Activated naive CD4-positive, alpha-beta T cell treated with anti-CD3 and anti-CD28 coated beads, Interleukin-2, amount 50 U/mL, for 72 hours (primary cell): ENCODE measurements at regions not wholly inside any gene's neighbourhood (a gene's known extent, or its start where the extent isn't known, plus 50 kb on each side); places are given as distances from the start of the nearest gene placed in this dataset.
"Not testable (repeated sequence)": the region's sequence is repeated elsewhere in the genome, so short reads cannot be mapped to it uniquely, and the experiment has no call there.

Source experiments
- ATAC-seq, 2 donors: fragments of 150-1000 bp; cut with Tn5 transposase; 2 replicates each; pipeline ENCODE4 v1.10.0; 2021; ENCODE audit warnings: mild to moderate bottlenecking in 2 of 2, moderate library complexity in 2 of 2
- DNase-seq, 2 donors: peaks; one replicate each; pipeline ENCODE4 v3.0.0; 2021 to 2022; ENCODE audit warnings: low spot score in 2 of 2
- H3K27ac Mint-ChIP-seq, 2 donors: one replicate each; pipeline ENCODE4 v1.8.0; 2022; ENCODE audit warnings: mild to moderate bottlenecking in 2 of 2, mixed read lengths in 2 of 2
- H3K36me3 Mint-ChIP-seq, 2 donors: one replicate each; pipeline ENCODE4 v1.8.0; 2022; ENCODE audit warnings: mixed read lengths in 2 of 2
- H3K9me3 Mint-ChIP-seq, 2 donors: one replicate each; pipeline ENCODE4 v1.8.0; 2022; ENCODE audit warnings: mixed read lengths in 2 of 2

DNA sequence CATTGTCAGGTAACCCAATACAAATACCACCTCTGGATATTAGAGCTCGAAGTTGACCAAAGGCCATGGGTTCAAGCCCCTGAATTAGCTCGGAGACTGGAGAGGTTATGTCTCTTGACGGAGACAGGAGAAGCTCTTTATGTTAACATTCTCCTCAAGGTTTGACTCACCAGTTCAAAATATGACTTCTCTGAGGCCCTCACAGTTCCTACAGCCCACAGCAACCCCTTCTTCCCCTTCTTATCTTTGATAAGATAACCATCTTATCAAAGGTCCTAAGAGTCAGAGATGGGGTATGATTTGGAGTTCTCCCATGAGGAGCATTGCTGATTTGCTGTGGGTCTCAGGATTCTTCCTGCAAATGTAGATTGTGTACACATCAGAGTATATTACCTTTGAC is 246.6 kb downstream of the UBE2NL start:
- not testable (repeated sequence) for ATAC-seq, DNase-seq, H3K27ac Mint-ChIP-seq, H3K36me3 Mint-ChIP-seq, H3K9me3 Mint-ChIP-seq

DNA sequence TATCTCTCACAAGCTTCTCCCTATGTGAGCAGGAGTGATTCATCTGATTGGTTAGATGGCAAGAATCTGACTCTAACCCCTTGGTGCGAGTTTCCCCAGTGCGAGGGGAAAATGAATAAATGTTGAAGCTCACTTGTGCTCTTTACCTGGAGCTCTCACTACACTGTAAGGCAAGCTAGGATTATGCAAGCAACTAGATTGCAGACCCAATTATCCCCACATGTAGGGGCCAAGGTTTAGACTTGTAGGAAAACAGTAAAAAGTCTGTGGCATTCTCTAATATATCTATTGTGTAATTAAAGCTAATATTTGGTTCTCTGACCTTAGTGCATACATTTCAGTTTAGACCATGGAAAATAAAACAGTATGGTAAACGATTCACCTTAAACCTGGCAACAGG is 247.2 kb downstream of the UBE2NL start:
- not testable (repeated sequence) for H3K36me3 Mint-ChIP-seq, H3K9me3 Mint-ChIP-seq, H3K27ac Mint-ChIP-seq, DNase-seq, ATAC-seq

DNA sequence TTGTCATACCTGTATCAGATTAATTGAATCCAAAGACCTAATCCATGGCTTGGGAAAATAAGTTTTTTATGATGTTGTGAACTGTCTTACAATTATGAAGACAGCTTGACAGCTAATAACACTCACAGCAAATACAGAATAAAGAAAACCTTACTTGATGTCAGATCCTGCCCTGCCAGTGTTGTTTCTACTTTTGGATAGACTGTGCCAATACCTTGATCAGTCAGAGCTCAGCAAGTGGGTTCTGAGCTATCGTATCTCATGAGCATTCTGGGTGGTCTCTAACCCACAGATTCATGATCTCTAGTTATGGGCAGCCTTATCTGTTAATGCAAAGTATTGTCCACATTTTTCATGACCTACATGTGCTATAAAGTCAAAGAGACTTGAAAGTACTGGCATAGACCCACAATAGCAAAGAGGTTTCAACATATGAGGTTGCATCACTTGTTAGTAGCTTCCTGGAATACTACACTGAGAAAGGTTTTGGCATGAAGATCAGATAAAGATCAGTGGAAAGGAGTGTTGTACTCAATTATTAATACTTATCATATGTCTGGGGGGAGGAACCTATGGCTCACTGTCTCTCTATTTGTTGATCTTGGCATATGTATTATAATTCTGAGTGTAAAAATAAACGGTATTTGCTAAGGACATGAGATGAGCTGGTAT is 250.7 kb downstream of the UBE2NL start:
- not testable (repeated sequence) for H3K9me3 Mint-ChIP-seq, H3K36me3 Mint-ChIP-seq, ATAC-seq, H3K27ac Mint-ChIP-seq, DNase-seq

DNA sequence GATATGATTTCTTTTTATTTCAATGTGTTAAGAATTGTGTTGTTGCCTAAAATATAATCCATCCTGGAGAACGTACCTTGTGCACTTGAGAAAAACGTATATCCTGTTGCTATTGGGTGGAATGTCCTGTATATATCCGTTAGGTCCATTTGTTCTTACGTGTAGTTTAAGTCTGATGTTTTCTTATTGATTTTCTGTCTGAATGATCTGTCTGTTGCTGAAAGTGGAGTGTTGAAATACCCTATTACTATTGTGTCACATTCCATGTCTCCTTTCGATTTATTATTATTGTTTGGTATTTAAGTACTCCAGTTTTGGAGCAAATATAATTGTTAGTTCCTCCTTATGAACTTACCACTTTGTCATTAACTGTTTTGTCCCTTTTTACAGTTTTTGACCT is 270.6 kb downstream of the UBE2NL start:
- H3K36me3 Mint-ChIP-seq, H3K9me3 Mint-ChIP-seq, H3K27ac Mint-ChIP-seq, ATAC-seq, DNase-seq: not testable (repeated sequence)

DNA sequence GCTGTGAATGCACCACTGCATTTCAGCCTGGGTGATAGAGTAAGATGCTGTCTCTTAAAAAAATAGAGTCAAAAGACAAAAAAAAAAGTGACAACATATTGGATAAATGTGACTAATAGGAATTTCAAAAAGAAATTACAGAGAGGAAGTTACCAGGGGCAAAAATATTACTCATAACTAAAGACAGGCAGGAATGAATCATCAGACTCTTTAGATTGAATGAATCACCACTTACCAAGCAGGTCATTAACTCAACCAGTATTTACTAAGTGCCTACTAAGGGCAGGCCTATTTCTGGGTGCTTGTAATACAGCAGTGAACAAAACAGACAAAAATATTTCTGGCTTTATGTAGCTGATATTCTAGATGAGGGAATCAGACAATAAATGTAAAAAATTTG is 301.3 kb downstream of the UBE2NL start:
- not testable (repeated sequence) for DNase-seq, H3K9me3 Mint-ChIP-seq, H3K36me3 Mint-ChIP-seq, H3K27ac Mint-ChIP-seq
- ATAC-seq = peak; percentile 90 to 97

DNA sequence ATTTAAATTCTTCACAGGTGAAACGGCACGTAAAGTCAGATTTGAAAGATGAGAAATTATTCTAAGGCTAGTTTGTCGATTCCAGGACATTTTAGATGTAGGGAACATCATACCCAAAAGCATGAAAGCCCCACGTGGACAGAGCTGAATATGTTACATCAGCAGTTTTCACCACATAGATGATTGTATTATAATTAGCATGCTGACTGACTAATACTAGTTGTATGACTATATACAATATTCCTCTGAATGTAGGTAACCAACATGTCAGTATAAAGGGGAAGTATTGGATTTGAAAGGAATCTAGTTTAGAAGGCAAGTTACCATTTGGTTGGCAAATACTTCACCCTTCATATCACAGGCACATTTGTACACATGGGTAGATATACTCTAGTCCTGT is 304.6 kb downstream of the UBE2NL start:
- not testable (repeated sequence) for ATAC-seq, H3K27ac Mint-ChIP-seq, DNase-seq, H3K36me3 Mint-ChIP-seq, H3K9me3 Mint-ChIP-seq

DNA sequence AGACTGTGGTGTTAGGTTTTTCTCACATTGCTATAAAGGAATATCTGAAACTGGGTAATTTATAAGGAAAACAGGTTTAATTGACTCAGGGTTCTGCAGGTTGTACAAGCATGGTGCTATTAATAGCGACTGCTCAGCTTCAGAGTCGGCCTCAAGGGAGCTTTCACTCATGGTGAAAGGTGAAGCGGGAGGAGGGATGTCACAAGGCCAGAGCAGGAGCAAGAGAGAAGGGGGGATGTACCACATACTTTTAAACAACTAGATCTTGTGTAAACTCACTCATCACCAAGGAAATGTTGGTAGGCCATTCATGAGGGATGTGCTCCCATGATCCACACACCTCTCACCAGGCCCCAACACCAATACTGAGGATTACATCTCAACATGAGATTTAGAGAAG is 313.2 kb downstream of the UBE2NL start:
- not testable (repeated sequence) for H3K27ac Mint-ChIP-seq, DNase-seq, H3K36me3 Mint-ChIP-seq, ATAC-seq, H3K9me3 Mint-ChIP-seq

DNA sequence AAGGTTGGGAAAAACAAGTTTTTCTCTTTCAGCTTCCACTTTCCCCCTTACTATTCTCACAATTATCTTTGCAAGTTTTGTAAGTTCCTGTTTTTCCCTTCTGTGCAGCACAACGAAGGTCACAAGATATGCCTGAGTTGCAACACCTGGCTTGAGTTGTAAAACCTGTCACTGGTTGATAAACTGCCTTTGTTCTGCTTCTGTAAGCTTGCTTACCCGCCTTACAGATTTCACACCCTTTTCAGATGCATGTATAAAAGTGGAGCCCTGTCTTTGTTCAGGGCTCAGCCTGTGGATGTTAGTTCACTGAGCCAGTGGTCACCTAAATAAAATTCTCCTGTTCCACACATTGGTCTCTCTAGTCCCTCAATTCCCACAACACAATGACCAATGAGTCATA is 318.9 kb downstream of the UBE2NL start:
- not testable (repeated sequence) for H3K27ac Mint-ChIP-seq, H3K9me3 Mint-ChIP-seq, DNase-seq, ATAC-seq, H3K36me3 Mint-ChIP-seq

DNA sequence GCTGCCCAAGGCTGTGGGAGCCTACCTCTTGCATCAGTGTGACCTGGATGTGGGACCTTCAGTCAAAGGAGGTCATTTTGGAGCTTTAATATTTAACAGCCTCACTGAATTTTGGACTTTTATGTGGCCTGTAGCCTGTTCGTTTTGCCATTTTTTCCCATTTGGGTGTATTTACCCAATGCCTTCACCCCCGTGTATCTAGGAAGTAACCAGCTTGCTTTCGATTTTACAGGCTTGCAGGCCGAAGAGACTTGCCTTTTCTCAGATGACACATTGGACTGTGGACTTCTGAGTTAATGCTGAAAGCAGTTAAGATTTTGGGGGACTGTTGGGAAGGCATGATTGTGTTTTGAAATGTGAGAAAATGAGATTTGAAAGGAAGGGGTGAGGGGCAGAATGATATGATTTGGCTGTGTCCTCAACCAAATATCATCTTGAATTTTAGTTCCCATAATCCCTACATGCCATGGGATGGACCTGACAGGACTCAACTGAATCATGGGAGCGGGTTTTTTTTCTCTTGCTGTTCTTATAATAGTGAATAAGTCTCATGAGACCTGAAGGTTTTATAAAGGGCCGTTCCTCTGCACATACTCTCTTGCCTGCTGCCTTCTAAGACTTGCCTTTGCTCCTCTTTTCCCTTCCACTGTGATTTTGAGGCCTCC is 324.6 kb downstream of the UBE2NL start:
- not testable (repeated sequence) for H3K9me3 Mint-ChIP-seq, DNase-seq, H3K36me3 Mint-ChIP-seq, ATAC-seq, H3K27ac Mint-ChIP-seq

DNA sequence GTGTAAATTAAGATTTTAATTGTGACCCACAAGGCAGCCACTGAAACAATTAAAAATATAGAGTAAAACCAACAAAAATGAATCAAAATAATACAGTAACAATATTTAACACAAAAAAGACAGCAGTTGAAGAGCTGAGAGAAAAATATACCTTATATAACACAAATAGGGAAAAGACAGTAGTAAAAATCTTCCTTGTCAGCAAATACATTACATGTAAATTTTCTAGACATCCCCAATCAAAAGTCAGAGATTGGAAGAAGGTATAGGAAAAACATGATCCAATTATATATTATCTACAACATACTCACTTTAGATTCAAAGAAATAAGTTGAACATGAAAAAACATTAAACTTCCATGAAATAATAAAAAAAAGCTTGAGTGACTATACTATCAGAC is 330.8 kb downstream of the UBE2NL start:
- ATAC-seq (no peak), DNase-seq (no peak)
- no peaks in the 10 kb centered on the region for H3K36me3 Mint-ChIP-seq
- no peak overlapping the region for H3K27ac Mint-ChIP-seq
- peaks cover 3 to 12% of the 10 kb centered on the region in 2 donors for H3K9me3 Mint-ChIP-seq

DNA sequence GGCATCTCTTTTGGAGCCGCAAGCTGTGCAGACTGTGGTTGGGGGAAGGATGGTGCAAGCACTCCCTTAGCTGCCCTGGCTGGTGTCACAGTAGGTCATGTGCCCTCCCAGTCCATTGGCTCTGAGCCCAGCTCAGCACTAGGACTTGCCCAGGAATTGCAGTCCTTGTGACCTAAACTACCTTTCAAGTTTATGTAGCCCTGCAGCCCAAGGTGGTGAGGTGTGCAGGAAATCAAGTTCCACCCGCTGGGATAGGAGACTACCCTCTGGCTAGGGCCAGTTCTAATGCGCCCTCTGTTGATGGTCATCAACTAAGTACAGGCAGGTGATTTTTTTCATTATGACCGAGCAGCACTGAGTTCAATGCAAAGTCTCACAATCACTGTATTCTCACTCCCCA is 335.2 kb downstream of the UBE2NL start:
- ATAC-seq = no peak
- DNase-seq = no peak
- Mint-ChIP-seq H3K27ac (no peak overlapping the region), H3K9me3 (peaks cover 3 to 8% of the 10 kb centered on the region in 2 donors), H3K36me3 (no peaks in the 10 kb centered on the region)

DNA sequence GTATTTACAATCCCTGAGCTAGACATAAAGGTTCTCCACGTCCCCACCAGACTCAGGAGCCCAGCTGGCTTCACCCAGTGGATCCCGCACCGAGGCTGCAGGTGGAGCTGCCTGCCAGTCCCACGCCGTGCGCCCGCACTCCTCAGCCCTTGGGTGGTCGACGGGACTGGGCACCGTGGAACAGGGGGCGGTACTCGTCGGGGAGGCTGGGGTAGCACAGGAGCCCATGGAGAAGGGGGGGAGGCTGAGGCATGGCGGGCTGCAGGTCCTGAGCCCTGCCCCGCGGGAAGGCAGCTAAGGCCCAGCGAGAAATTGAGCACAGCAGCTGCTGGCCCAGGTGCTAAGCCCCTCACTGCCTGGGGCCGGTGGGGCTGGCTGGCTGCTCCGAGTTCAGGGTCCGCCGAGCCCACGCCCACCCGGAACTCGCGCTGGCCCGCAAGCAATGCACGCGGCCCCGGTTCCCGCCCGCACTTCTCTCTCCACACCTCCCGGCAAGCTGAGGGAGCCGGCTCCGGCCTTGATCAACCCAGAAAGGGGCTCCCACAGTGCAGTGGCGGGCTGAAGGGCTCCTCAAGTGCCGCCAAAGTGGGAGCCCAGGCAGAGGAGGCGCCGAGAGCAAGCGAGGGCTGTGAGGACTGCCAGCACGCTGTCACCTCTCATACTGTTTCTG is 347.4 kb downstream of the UBE2NL start:
- not testable (repeated sequence) for DNase-seq, H3K27ac Mint-ChIP-seq, H3K36me3 Mint-ChIP-seq, ATAC-seq
- H3K9me3 Mint-ChIP-seq = peaks cover 0 to 11% of the 10 kb centered on the region in 2 donors

DNA sequence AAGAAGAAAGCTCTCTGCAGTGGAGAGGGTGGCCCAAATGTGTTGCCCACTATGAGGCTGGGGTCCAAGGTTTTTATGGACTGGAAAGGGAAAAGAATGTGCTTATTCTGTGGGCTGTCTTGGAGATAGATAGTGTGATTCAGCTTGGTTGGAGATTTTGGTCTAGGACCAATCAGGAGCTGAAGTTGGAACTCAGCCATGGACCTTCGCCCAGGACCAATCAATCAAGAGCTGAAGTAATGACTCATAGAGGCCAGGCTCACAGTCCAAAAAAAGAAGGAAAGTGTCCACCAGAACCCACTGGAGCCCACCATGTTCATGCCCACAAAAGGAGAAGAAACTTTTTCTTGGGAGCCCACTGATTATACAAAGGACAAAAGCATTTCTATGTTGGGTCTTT is 369.5 kb downstream of the UBE2NL start:
- Mint-ChIP-seq H3K36me3 (no peaks in the 10 kb centered on the region), H3K9me3 (peaks cover 0 to 13% of the 10 kb centered on the region in 2 donors), H3K27ac (no peak overlapping the region)
- DNase-seq (no peak), ATAC-seq (no peak)

DNA sequence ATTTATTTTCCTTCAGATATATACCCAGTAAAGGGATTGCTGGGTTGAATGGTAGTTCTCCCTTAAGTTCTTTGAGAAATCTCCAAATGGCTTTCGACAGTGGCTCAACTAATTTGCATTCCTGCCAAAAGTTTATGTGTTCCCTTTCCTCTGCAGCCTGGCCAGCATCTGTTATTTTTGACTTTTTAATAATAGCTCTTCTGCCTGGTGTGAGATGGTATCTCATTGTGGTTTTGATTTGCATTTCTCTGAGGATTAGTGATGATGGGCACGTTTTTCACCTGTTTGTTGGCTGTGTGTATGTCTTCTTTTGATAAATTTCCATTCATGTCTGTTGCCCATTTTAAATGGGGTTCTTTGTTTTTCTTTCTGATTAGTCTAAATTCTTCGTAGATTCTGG is 375.2 kb downstream of the UBE2NL start:
- Mint-ChIP-seq H3K9me3 (peaks cover 0 to 10% of the 10 kb centered on the region in 2 donors), H3K36me3 (no peaks in the 10 kb centered on the region), H3K27ac (no peak overlapping the region)
- DNase-seq (no peak), ATAC-seq (no peak)

DNA sequence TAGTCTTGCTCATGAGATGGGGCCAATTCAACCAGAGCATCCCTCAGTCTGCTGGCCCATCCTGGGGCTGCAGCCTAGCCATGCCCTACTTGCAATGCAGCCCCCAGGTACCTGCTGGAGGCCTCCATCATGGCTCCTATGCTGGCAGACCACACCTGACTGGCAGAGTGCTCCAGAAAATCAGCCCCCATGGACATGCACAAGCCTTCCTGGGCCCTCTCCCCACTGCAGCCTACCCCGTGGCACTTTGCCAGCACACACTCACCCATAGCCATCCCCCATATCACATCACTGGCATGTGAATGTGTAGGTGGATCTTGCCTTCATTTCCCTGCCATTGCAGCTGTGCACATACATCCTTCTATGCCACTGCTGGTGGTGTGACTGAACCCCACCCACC is 381.8 kb downstream of the UBE2NL start:
- ATAC-seq = no peak
- DNase-seq = no peak
- peaks cover 12 to 25% of the 10 kb centered on the region in 2 donors for H3K9me3 Mint-ChIP-seq
- H3K27ac Mint-ChIP-seq = no peak overlapping the region
- peaks cover 0 to 7% of the 10 kb centered on the region in 2 donors for H3K36me3 Mint-ChIP-seq

DNA sequence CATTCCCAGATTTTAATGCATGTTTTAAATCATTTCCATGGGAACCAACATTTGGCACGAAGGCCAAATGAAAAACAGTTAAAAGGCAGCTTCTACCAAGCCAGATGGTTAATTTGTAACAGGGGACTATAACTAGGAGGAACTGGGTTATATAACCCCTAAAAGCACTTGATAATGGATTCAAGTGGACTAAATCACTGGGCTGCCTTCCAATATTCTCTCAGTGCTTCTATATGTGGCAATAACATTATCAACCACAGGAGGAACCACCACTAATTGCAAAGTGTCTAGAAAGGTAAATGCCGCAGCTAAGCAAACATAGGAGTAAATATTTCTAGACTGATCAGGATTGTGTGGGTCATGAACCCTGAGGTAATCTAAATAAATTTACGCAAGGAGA is 391.5 kb downstream of the UBE2NL start:
- no peak for ATAC-seq
- no peak for DNase-seq
- Mint-ChIP-seq H3K9me3 (peaks cover 17 to 20% of the 10 kb centered on the region in 2 donors), H3K36me3 (no peaks in the 10 kb centered on the region), H3K27ac (no peak overlapping the region)

DNA sequence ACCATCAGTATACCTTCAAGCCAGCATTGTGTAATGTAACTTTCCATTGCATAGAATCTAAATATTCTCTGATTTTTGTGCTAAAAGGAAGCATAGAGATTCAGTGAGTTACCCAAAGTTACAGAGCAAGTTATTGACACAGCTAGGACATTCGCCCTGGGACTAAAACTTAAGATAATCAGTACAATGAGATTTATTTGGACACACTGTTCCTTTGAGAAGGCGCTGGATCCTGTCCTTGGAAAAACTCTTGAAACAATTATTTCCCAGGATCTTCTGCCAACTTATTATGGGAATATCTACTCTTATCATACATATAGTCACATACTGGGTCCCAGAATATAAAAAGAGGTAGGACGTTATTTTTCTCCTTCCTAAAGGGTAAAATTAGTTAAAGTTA is 392.0 kb downstream of the UBE2NL start:
- peaks cover 17 to 25% of the 10 kb centered on the region in 2 donors for H3K9me3 Mint-ChIP-seq

DNA sequence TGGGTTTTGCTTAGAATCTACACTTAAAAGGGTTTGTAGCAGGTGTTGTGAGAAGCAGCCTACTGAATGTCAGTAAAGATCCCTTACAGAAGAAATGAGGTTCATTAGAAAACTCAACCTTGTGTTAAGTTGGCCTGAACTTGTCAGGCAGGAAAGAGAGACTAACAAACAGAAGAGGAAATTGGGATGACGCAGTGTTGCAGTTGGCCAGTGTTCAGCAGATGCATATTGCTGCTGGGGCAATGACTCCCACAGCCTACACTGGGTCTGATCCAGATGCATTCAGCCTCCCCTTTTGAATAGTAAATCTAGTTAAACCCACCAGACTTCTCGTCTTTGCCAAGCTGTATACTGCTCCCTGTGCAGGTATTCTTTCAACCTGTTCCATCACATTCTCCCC is 409.4 kb downstream of the UBE2NL start:
- no peak for DNase-seq
- Mint-ChIP-seq H3K27ac (no peak overlapping the region), H3K9me3 (peaks cover 17 to 19% of the 10 kb centered on the region in 2 donors), H3K36me3 (no peaks in the 10 kb centered on the region)
- ATAC-seq = no peak

More for the DNA sequence above, 392.0 kb downstream of the UBE2NL start:
- no peak for DNase-seq
- Mint-ChIP-seq H3K27ac (no peak overlapping the region), H3K36me3 (no peaks in the 10 kb centered on the region)
- no peak for ATAC-seq
